LNCaP clone FGC (cell line): ENCODE measurements at regions not wholly inside any gene's neighbourhood (a gene's known extent, or its start where the extent isn't known, plus 50 kb on each side); places are given as distances from the start of the nearest gene placed in this dataset.

Experiments
- DNase-seq: peaks from one replicate; pipeline ENCODE4 v3.0.0-alpha.2; 2011; ENCODE audit warnings: low read depth
- H3K4me3 ChIP-seq: 2 replicates; pipeline ENCODE4 v1.5.1; 2011; ENCODE audit warnings: mild to moderate bottlenecking, low read depth, low read length, control low read depth
- TF ChIP-seq, protein P1 (sequence below): IDR thresholded peaks from 2 replicates; pipeline ENCODE4 v1.5.1; 2012; ENCODE audit warnings: mild to moderate bottlenecking; ENCODE audit not compliant: control insufficient read depth, insufficient read depth; ENCODE audit errors: extremely low read depth

DNA sequence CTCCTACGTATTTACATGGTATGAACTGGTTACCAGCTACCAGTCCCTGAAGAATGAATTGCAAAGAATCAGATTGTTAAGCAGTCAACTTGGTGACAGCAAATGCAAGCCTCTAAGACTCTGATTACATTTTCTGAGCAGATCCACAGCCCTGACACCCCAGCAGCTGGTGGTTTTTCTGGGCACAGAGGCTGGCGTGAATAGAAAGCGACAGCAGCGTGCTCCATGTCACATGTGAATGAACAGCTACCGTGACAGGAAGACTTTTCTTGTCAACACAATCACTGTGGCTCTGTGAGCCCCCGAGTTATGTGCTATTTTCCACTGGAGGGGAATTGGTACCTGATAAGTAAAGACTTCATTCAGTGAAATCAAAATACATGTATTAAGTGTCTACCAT is 93.2 kb upstream of the CBLN2 start:
- TF ChIP-seq, protein P1, sequence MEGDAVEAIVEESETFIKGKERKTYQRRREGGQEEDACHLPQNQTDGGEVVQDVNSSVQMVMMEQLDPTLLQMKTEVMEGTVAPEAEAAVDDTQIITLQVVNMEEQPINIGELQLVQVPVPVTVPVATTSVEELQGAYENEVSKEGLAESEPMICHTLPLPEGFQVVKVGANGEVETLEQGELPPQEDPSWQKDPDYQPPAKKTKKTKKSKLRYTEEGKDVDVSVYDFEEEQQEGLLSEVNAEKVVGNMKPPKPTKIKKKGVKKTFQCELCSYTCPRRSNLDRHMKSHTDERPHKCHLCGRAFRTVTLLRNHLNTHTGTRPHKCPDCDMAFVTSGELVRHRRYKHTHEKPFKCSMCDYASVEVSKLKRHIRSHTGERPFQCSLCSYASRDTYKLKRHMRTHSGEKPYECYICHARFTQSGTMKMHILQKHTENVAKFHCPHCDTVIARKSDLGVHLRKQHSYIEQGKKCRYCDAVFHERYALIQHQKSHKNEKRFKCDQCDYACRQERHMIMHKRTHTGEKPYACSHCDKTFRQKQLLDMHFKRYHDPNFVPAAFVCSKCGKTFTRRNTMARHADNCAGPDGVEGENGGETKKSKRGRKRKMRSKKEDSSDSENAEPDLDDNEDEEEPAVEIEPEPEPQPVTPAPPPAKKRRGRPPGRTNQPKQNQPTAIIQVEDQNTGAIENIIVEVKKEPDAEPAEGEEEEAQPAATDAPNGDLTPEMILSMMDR = no peak
- DNase-seq = no peak
- H3K4me3 ChIP-seq = no peak overlapping the region

DNA sequence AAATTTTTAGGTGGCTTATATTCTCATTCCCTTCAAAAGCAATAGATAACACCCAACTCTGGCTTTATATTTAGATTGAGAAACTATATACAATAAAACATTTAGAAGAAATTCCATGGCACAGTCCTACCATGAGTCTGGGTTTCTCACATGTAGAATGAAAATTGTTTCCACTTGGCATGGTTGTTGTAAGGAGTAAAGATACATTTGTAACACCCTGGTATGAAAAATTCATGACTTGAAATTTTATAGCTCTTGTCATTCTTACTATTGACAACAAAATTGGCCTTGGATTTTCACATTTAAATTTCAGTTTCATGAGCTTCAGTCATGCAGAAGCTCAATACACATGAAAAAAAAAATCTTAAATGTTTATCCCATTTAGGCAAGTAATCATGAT is 92.5 kb upstream of the CBLN2 start:
- DNase-seq = no peak
- TF ChIP-seq, protein P1 = no peak
- H3K4me3 ChIP-seq = no peak overlapping the region

DNA sequence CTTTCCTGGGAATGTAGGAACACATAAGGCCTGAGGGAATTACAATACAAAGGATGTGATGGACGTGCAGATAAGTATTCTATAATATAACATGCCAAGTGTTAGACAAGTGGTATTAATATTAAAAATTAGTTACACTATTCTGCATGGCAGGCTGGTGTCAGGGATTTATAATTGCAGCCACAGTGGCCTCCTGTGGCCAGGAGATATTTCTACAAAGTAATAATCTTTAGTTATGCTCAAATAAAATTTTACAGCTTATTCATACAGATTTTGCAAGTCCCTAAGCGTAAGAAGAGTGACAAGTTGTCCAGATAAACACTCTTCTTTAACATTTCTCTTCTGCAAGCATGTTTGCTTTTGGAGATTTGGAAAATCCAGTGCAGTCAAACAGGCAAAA is 90.4 kb upstream of the CBLN2 start:
- DNase-seq = peak; percentile 35
- no peak overlapping the region for H3K4me3 ChIP-seq
- TF ChIP-seq, protein P1 = peak; percentile 67

DNA sequence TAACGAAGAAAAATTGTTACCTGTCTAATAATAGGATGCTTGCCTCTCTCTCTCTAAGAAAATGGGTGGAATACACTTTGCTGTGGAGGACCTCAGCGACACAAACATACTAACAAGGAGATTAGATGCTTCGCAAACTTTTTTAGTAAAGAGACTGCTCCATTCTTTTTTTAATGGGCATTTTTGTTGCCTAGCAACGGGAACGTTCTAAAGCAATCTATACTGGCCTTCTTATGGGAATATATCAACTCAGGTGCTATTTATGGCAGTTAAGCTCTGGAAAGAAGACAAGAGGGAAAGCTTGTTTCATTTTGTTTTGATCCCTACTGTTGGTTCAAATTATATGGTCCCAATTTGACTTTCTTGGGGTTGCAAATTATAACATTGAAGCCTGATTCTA is 86.8 kb upstream of the CBLN2 start:
- TF ChIP-seq, protein P1 = no peak
- no peak for DNase-seq
- no peak overlapping the region for H3K4me3 ChIP-seq

DNA sequence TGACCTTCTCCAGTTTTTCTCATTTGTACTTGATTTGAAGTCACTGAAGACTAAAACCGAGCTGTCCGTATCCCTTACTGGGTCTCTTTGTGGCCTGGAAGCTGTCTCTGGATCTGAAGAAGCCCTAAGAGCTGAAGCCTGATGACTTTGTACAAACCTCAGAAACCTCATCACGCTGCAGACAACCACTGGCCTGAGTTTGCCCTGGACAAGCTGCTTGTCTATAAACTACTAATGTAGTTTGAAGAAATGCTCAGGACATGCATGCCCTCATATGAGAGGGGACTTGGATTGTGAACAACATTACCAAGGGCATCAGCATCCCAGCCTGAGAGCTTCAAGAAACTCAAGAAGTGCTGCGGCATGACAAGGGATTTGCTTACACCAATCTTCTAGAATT is 79.3 kb upstream of the CBLN2 start:
- TF ChIP-seq, protein P1 = no peak
- H3K4me3 ChIP-seq = no peak overlapping the region
- DNase-seq = no peak

DNA sequence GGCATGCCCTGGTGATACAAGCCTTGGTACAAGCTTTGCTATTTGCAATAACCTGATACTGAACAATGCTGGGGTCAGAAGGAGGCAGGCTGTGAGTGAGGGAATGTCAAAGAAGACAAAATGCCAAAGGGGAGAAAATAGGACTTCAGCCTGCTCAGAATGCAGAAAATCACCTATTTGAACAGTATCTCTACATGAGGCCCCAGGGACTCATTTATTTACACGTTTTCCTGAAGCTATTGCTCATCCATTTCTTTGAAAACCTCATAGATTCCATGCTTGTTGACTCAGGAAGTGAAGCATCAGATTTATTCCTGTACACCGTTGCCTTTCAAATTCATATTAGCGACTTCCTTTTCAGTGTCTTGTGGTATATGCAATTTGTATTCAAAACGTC is 69.4 kb upstream of the CBLN2 start:
- no peak for DNase-seq
- TF ChIP-seq, protein P1 = no peak
- H3K4me3 ChIP-seq = no peak overlapping the region

DNA sequence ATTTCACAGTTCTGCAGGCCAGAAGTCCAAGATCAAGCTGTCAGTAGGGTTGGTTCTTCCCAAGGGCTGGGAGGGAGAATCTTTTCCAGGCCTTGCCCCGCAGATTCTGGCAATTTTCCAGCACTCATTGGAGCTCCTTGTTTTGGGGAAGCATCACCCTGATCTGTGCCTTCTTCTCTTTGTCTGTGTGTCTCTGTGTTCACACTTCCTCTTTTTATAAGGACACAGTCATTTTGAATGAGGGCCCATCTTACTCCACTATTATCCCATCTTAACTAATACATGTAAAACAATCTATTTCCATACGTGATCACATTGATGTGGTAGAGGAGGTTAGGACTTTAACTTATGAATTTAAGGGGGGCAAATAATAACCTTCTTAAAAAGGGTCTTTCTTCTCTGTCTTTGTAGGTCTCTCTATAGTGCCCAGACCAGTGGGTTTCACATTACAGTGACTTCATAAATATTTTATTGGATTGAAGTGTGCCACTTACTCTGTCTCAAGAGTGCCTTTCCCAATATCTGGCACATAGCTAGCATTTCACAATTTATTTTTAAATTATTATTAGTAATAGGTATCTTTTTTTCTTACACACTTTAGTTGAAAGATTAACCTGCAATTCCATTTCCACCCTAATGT is 68.9 kb upstream of the CBLN2 start:
- H3K4me3 ChIP-seq = no peak overlapping the region
- TF ChIP-seq, protein P1 = no peak

More for the DNA sequence above, 68.9 kb upstream of the CBLN2 start:
- DNase-seq = no peak
